Body of pancreas (tissue), 4 donors: ENCODE measurements at regions not wholly inside any gene's neighbourhood (a gene's known extent, or its start where the extent isn't known, plus 50 kb on each side); places are given as distances from the start of the nearest gene placed in this dataset.

Experiments used
- ATAC-seq: fragments of 150-250 bp; one replicate; pipeline ENCODE4 v1.9.1; 2016
- DNase-seq, 4 donors: peaks; one replicate each; pipeline ENCODE4 v3.0.0-alpha.2; 2019
- H3K27ac ChIP-seq, 4 donors: fragments of 200-600 bp; sonication (generic); 1 replicate in 3 of 4; 2 replicates in 1 of 4; pipeline versions ENCODE4 v1.5.1 to v1.6.1; 2016 to 2019; ENCODE audit warnings: mild to moderate bottlenecking in 1 of 4, mixed read lengths in 1 of 4, moderate library complexity in 1 of 4
- H3K27me3 ChIP-seq, 2 donors: fragments of 200-600 bp; sonication (generic); one replicate each; pipeline ENCODE4 v1.6.0; 2016; ENCODE audit warnings: mild to moderate bottlenecking in 1 of 2
- H3K36me3 ChIP-seq, 2 donors: fragments of 200-600 bp; sonication (generic); replicated peaks in 1 of 2; 2 replicates each; pipeline ENCODE4 v1.5.1; 2016; ENCODE audit warnings: low read depth in 2 of 2; ENCODE audit not compliant: insufficient read depth in 1 of 2
- H3K4me1 ChIP-seq: fragments of 200-600 bp; sonication (generic); one replicate; pipeline ENCODE4 v1.6.0; 2016
- H3K4me3 ChIP-seq, 2 donors: fragments of 200-600 bp; sonication (generic); 1 replicate in 1 of 2; 2 replicates in 1 of 2; pipeline ENCODE4 v1.5.1; 2016 to 2019
- H3K9me3 ChIP-seq, 3 donors: fragments of 200-600 bp; sonication (generic); 1 replicate in 2 of 3; 2 replicates in 1 of 3; pipeline ENCODE4 v1.5.1; 2016
- POLR2A ChIP-seq, 3 donors: fragments of 450-650 bp; IDR thresholded peaks; one replicate each; pipeline ENCODE4 v1.6.1; 2016; ENCODE audit warnings: antibody characterized with exemption in 3 of 3, mild to moderate bottlenecking in 2 of 3
- WGBS, 2 donors: methylation state at CpG; one replicate each; pipeline ENCODE4 v1.1.5; 2017; 5-methylcytosine and 5-hydroxymethylcytosine counted together
- intact Hi-C: fragments of 100-400 bp; cut with DNase I; formaldehyde crosslinking; loops from one replicate; pipeline ENCODE4 v1.15.1; 2023
- TF ChIP-seq, protein P1 (sequence below), 7 experiments: fragments of 450-650 bp in 4 of 7; fragments of 200-600 bp in 3 of 7; sonication (generic) in 3 of 7; IDR thresholded peaks; one replicate each; pipeline ENCODE4 v1.5.1; 2016 to 2019; ENCODE audit warnings: antibody characterized with exemption in 7 of 7

DNA sequence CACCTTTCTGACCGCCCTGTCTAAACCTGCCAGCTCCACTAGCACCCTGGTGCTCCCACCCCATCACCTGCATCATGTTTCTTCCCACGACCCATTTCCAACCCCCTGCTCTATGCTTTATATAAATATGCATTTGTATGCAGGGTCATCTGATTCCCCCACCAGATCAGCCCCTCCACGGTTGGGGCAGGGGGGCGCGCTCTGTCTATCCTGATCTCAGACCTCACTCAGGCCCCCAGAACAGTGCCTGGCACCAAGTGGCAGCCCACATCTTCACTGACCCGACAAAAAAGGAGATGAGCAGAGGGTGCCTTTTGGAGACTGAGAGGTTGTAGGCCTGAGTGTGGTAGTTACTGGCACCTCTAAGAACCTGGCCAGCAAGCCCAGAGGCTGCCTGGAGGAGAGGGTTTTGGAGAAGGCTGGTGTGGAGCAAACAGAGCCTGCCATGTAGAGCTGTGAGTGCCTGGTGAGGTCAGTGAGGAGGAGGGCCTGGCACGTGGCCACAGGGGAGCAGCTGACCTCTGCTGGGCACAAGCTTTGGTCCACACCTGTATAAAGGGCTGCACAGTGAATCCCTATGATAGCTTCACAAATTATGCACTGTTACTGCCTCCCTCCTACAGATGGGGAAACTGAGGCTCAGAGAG is 86.3 kb upstream of the RTL6 start:
- DNase-seq (peak in 2 of 4 donors; percentile 34 to 55), ATAC-seq (no peak)
- TF ChIP-seq, protein P1, sequence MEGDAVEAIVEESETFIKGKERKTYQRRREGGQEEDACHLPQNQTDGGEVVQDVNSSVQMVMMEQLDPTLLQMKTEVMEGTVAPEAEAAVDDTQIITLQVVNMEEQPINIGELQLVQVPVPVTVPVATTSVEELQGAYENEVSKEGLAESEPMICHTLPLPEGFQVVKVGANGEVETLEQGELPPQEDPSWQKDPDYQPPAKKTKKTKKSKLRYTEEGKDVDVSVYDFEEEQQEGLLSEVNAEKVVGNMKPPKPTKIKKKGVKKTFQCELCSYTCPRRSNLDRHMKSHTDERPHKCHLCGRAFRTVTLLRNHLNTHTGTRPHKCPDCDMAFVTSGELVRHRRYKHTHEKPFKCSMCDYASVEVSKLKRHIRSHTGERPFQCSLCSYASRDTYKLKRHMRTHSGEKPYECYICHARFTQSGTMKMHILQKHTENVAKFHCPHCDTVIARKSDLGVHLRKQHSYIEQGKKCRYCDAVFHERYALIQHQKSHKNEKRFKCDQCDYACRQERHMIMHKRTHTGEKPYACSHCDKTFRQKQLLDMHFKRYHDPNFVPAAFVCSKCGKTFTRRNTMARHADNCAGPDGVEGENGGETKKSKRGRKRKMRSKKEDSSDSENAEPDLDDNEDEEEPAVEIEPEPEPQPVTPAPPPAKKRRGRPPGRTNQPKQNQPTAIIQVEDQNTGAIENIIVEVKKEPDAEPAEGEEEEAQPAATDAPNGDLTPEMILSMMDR (IDR thresholded peaks at IDR 0.05), result no peak
- no peak for TF ChIP-seq POLR2A (IDR thresholded peaks at IDR 0.05)
- Histone ChIP-seq H3K27ac (no peak overlapping the region), H3K4me1 (no peaks in the 10 kb centered on the region), H3K4me3 (no peak overlapping the region), H3K36me3 (no peaks in the 10 kb centered on the region), H3K27me3 (no peaks in the 10 kb centered on the region), H3K9me3 (no peaks in the 10 kb centered on the region)
- 49 to 65% methylated on average over 7 of the region's 7 CpGs for WGBS, 2 donors
- intact Hi-C loops, result no loop called here

DNA sequence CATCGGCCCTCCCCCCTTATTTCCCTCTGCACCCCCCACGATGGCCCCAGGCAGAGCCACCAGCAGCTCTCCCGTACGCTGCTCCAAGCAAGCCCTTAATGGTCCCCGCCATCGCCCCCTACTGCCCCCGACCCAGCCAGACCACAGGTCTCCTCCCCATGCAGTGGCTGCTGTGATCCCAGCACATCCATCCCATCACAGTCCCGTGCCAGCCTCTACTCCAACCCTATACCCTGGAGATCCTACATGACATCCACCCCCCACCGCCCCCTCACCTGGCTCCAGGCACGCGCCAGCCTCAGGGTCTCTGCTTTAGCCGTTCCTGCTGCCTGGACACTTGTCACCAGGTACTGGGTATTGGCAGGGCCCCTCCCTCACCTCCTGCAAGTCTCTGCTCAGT is 85.8 kb upstream of the RTL6 start:
- WGBS, 2 donors, result 33 to 60% methylated on average over 11 to 12 of the region's 12 CpGs
- no peaks in the 10 kb centered on the region for H3K9me3 ChIP-seq
- TF ChIP-seq, protein P1 (IDR thresholded peaks at IDR 0.05), result no peak
- TF ChIP-seq POLR2A (IDR thresholded peaks at IDR 0.05), result no peak
- DNase-seq, result peak in 2 of 4 donors; percentile 1 to 5
- ATAC-seq, result no peak
- no peaks in the 10 kb centered on the region for H3K4me1 ChIP-seq
- no peaks in the 10 kb centered on the region for H3K27me3 ChIP-seq
- no peaks in the 10 kb centered on the region for H3K36me3 ChIP-seq
- no peak overlapping the region for H3K27ac ChIP-seq
- intact Hi-C loops, result no loop called here
- no peak overlapping the region for H3K4me3 ChIP-seq

DNA sequence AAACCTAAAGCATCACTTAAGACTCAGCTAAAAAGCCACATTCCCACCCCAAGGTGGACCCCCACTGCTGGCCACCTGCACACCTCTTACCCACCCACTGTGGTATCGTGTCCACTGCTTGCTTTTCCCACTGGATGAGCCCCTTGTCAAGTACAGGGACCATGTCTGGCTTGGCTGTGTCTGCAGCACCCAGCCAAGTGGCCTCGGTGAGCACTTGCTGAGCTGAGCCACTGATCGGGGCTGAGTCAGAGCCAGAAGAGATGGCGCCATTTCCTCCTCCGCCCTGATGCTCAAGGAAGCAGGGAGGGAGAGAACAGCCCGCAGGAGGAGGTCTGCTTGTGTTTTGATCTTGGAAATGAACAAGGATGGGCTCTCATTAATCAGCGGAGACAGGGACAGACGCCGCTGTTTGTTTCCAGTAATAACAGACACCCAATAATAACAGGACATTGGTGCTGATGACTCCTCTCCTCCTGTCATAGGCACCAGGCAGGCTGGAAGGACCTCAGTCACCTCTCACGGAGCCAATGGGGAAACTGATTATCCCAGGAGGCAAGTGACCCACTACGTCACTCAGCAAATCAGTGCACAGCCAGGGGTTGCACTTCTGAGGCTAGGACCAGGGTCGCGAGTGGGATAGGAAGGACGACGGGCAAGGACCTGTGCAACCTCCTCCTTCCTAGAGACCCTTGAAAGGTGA is 85.2 kb upstream of the RTL6 start:
- Histone ChIP-seq H3K36me3 (no peaks in the 10 kb centered on the region), H3K9me3 (no peaks in the 10 kb centered on the region), H3K4me1 (no peaks in the 10 kb centered on the region), H3K27me3 (no peaks in the 10 kb centered on the region), H3K4me3 (no peak overlapping the region), H3K27ac (no peak overlapping the region)
- intact Hi-C loops, result no loop called here
- 55 to 62% methylated on average over 10 to 15 of the region's 15 CpGs for WGBS, 2 donors
- TF ChIP-seq, protein P1 (IDR thresholded peaks at IDR 0.05), result no peak
- TF ChIP-seq POLR2A (IDR thresholded peaks at IDR 0.05), result no peak
- ATAC-seq (no peak), DNase-seq (peak in 2 of 4 donors; percentile 2 to 7)

DNA sequence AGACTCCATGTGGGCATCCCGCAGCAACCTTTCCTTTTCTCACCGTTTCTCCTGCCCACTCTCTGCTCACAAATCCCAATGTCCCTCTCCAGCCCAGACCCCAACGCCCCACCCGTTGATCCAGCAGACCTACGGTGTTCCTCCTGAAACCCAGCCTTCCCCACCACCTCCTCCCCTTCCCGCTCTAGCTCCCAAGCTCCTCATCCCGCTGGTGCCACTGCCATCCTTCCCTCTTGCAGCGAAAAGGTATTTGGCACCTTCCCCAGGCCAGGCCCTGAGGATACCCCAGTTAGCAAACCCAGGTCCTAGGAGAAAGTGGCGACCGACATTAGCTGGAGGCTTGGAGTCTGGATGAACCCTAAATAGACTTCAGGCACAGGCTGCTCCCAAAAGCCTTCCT is 84.0 kb upstream of the RTL6 start:
- Histone ChIP-seq H3K4me1 (no peaks in the 10 kb centered on the region), H3K27me3 (no peaks in the 10 kb centered on the region), H3K9me3 (no peaks in the 10 kb centered on the region), H3K27ac (no peak overlapping the region), H3K36me3 (no peaks in the 10 kb centered on the region), H3K4me3 (no peak overlapping the region)
- TF ChIP-seq, protein P1 (IDR thresholded peaks at IDR 0.05), result no peak
- no peak for TF ChIP-seq POLR2A (IDR thresholded peaks at IDR 0.05)
- ATAC-seq, result no peak
- DNase-seq, result no peak
- intact Hi-C loops, result no loop called here
- WGBS, 2 donors, result 61 to 74% methylated on average over 10 of the region's 10 CpGs

DNA sequence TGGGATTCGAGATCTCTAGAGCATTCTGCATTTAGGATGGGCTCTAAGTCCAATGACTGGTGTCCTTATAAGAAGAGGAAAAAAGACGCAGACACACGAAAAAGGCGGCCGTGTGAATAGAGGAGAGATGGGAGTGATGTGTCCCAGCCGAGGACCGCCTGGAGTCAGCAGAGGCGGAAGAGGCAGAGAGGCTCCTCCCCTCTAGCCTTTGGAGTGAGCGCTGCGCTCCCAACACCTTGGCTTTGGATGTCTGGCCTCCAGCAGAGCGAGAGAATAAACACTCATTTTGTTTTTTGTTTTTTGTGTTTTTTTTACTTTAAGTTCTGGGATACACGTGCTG is 83.0 kb upstream of the RTL6 start:
- no peaks in the 10 kb centered on the region for H3K36me3 ChIP-seq
- no peaks in the 10 kb centered on the region for H3K4me1 ChIP-seq
- H3K9me3 ChIP-seq, result no peaks in the 10 kb centered on the region
- 35 to 42% methylated on average over 12 of the region's 12 CpGs for WGBS, 2 donors
- ATAC-seq (no peak), DNase-seq (peak in 2 of 4 donors; percentile 1 to 2)
- intact Hi-C loops, result no loop called here
- H3K27ac ChIP-seq, result no peak overlapping the region
- no peaks in the 10 kb centered on the region for H3K27me3 ChIP-seq
- TF ChIP-seq POLR2A (IDR thresholded peaks at IDR 0.05), result no peak
- TF ChIP-seq, protein P1 (IDR thresholded peaks at IDR 0.05), result no peak
- no peak overlapping the region for H3K4me3 ChIP-seq
